Gastrocnemius medialis (tissue), 4 donors: ENCODE measurements at regions not wholly inside any gene's neighbourhood (a gene's known extent, or its start where the extent isn't known, plus 50 kb on each side); places are given as distances from the start of the nearest gene placed in this dataset.

ENCODE experiments used
- CTCF ChIP-seq, 5 experiments: fragments of 450-650 bp in 3 of 5; fragments of 200-600 bp in 2 of 5; sonication (generic) in 2 of 5; IDR thresholded peaks in 4 of 5; conservative IDR thresholded peaks in 1 of 5; 1 replicate in 4 of 5; 2 replicates in 1 of 5; pipeline ENCODE4 v1.5.1; 2016 to 2019; ENCODE audit warnings: antibody characterized with exemption in 5 of 5, mild to moderate bottlenecking in 3 of 5, moderate library complexity in 3 of 5
- POLR2A ChIP-seq, 2 donors: fragments of 450-650 bp; IDR thresholded peaks; one replicate each; pipeline ENCODE4 v1.6.1; 2017; ENCODE audit warnings: antibody characterized with exemption in 2 of 2, mild to moderate bottlenecking in 2 of 2, moderate library complexity in 2 of 2

GRCh38 chrX:925652-926061, 286.8 kb downstream of the CRLF2 start:
- no peak for TF ChIP-seq CTCF (IDR thresholded peaks at IDR 0.05 in 4 of 5, conservative IDR thresholded peaks at IDR 0.05 in 1 of 5)
- no peak for TF ChIP-seq POLR2A (IDR thresholded peaks at IDR 0.05)
